Dermis blood vessel endothelial cell (primary cell): ENCODE measurements at regions not wholly inside any gene's neighbourhood (a gene's known extent, or its start where the extent isn't known, plus 50 kb on each side); places are given as distances from the start of the nearest gene placed in this dataset.

Source experiments
- DNase-seq: peaks from one replicate; pipeline ENCODE4 v3.0.0; 2010

DNA sequence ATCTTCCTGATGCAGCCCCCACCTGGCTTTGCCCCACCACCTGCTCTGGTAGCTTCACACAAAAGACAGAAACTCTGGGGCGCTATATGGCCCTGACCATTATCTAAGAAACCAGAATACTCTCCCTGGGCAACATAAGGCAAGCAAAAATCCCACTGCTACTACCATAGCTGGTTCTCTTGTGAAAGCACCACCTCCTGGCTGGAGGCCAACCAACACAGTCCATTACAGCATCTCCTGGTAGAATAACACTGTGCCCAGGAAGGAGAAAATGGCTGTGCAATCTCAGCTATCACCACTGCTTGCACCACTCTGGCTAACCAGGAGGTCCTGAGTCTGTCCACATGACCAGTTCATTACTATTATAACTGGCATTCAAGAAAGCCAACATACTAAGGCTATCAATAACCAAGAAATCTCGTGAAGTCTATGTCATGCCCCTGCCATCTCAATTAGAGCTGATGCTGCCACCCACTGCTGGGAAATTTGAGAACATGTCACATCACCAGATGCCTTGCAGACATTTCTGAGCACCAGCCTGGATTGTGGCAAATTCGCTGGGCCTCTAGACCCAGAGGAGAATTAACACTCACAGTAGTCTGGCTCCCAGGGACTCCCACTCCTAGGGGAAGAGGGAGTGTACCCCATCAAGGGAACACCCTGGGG is 1114.8 kb downstream of the ROBO2 start:
- DNase-seq, result no peak

DNA sequence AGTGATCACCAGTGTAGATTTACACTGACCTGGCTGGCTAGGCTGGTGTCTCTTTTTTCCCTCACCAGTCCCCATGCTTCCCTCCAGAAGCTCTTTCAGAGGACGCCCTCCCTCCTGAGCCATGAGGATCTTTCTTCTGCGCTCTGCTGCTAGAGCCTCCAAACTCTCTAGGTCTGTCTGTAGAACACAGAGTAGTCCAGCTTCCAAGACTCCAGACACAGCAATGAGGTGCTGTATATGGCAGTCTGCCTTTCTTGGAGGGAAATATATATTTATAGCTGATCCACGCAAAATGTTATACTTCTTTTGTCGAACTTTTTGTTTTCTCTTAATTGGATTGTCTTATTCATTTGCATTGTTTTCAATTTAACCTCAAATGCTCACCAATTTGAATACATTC is 1121.8 kb downstream of the ROBO2 start:
- DNase-seq, result no peak

DNA sequence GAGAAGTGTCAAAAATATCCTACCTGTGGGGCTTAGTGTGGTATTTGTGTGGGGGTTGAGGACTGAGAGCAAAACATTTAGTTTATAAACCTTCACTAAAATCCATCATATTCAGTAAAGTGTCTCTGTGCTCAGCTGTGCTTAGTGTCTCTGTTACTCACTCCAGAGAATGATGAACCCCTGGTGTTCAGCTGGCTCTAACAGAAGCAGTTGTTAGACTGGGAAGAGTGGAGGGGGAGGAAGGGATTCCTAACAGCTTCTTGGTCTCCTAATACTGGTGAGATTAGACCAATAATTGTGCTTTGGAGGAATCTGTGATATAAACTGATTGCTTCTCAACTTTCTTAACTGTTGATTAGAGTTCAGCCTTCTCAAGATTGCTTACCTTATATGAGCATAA is 1123.5 kb downstream of the ROBO2 start:
- DNase-seq, result no peak

DNA sequence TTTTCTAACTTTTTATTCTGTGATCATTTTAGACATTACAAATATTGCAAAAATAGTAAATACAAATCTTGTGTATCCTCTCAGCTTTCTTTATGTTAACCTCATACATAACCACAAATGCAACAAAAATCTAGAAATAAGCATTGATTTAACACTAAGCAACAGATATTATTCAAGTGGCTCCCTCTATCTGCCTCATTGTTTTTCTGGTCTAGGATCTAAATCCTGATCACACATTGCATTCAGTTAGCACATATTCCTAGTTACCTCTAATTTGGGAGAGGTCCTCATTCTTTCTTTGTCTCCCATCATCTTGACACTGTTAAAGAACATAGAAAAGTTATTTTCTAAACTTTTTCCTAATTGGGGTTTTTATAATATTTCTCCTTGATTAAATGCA is 1126.0 kb downstream of the ROBO2 start:
- DNase-seq, result peak; percentile 34

DNA sequence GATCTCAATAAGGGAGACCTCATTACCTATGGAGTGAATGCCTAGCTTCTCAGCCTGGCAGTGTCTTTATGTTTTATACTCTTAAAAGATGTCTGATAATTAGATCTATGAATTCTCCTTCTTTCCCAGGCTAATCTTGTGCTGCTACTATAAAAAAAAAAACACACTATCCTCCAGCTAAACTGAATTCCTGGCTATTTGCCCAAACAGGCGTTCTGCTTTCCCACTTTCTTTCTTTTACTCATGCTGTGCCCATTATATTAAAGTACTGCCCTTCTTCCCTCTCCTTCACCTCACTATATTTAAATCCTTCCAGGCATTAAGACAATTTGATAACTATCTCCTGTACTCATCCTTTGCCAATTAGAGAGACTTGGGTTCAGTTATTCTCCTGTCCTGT is 1134.9 kb downstream of the ROBO2 start:
- DNase-seq, result no peak

DNA sequence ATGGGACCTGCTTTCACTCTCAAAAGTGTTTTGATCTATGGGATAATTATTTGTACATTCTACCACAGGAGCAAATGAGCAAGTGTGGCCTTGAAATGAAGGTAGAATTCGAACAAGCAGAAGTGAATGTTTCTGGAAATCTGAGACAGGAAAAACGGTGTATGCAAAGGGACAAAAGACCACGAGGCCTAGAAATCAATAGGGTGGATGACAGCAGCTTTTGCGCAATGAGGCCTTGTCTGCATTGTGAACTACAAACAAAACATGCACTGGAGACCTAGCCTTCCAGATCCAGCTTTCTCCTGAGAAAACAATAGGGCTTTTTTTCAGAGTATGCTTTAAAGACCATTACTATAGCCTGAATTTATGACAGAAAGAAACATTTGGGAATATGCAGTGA is 1137.0 kb downstream of the ROBO2 start:
- no peak for DNase-seq

DNA sequence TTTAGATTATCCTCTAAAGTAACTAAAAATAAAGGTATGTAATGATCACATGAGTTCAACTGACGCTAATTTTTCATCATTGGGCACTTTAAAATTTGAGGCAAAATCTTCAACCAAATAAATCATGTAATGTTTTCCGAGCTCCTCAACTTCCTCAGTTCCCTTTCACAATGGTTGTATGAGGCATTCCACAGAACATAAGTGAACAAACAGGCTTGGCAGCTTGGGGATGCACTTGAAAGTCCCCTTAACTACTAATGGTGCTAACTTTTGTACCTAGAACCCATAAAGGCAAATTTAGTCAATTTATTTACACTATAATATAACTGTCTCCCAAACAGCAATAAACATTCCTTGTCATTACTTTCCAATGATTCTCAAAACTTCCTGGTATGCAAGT is 1137.9 kb downstream of the ROBO2 start:
- no peak for DNase-seq

DNA sequence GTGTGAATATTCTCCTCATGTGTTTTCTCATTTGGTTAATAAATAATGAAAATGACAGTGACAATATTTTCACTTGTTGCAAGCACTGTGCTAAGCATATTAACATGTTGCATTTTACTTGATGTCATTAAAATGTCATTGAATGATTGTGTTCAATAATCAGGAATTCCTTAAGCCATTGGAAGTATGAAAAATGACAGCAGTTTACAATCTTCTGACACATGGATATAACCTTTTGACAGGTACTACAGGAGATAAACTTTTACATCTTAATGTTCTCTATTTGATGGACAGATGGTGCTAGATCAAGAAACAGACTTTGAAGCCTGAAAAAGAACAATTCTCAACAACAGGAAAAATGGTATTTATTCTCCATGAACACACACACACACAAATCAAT is 1138.3 kb downstream of the ROBO2 start:
- no peak for DNase-seq

DNA sequence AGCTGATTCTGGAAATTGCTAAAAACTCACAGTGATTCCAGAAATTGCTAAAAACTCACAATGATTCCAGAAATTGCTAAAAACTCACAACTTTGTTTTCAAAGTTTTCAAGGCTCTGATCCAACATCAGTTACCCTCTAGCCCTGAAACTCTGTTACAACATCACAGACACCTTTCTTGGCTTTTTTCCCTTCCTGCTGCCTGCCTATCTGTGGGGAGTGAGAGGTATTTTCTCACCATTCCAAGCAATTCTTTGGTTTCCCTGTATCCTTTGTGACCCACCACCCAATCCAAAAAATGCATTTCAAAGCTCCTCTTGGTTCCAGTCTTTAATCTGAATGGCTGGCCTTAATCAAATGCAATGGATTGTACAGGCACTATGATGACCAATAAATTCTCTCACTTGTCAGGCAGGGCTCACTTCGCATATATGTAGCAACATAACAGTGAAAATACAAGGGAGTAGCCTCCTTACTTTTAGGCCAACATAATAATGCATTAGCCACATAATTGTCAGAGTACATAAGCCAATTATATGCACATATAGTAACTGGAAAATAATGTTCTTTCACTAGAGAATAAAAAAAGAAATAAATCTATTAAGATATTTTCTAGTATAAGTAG is 1139.0 kb downstream of the ROBO2 start:
- no peak for DNase-seq

DNA sequence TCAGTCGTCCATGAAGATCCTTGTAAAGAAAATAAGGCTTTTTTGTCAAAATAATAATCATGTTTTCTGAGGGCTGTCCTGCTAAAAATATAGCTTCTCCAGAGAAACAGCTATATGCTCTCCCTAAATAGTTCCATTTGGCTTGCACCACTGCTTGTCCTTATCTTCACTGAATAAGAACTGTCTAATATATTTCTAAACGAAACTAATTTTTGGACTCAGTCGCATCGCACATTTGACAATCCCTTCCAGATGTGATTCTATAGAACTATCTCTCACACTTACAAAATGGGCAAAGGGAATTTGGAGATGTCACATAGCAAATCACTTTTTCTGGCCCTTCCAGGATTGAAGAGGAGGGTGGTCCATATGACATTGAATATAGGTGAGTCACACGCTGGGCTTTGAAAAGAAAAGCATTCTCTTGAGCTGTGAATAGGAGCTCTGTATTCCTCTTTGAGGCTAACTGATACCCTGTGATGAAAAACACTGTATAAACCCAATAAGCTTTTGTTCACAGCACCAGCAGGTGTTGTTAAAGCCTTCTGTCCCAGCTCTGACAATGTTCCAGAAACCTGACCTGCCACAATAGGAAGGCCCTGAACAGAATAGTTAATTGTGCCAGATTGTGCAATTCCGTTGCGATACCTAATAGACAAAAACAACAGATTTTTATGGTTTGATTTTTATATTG is 1144.2 kb downstream of the ROBO2 start:
- no peak for DNase-seq

DNA sequence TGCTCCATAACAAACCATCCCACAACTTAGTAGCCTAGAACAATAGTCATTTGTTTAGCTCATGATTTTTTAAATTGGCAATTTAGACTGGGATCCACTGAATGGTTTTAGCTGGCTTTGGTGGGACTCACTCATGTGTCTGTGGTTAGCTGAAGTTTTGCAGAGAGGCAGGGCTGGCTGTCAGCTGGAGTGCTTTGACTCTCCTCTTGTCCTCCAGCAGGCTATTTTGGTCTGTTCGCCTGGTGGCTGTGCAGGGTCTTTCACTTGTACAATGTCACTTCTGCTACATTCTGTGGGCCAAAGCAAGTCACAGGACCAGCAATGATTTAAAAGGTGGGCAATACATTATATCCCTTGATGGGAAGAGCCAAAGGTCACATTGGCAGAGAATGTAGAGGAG is 1146.5 kb downstream of the ROBO2 start:
- no peak for DNase-seq

DNA sequence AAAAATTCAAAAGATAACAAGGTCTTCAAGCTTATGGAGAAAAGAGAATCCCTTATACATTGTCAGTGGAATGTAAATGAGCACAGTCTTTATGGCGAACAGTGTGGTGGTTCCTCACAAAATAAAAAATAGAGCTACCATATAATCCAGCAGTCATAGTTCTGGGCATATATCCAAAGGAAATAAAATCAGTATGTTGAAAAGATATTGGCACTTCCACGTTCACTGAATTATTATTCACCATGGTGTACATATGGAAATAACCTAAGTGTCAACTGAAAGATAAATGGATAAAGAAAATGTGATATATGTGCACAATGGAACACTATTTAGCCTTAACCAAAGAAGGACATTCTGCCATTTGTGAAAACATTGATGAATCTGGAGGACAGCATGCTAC is 1161.2 kb downstream of the ROBO2 start:
- peak; percentile 21 for DNase-seq

DNA sequence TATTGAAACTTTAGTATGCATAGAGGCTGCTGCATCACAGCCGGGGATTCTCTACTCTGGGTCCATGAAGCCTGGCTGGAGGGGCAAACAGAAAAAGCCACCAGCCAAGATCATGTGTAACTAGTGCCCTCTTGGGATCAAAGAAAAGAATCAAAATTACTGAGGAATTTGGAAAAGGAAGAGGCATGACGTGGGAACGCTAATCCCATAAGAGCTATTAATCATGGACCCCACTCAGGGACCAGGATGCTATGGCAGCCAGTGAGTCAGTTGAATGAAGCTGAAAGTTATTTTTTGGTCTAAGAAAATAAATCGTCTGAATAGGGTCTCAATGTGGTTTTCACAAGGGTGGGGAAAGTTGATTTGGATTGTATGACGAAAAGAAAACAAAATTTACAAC is 1165.1 kb downstream of the ROBO2 start:
- peak; percentile 79 for DNase-seq

DNA sequence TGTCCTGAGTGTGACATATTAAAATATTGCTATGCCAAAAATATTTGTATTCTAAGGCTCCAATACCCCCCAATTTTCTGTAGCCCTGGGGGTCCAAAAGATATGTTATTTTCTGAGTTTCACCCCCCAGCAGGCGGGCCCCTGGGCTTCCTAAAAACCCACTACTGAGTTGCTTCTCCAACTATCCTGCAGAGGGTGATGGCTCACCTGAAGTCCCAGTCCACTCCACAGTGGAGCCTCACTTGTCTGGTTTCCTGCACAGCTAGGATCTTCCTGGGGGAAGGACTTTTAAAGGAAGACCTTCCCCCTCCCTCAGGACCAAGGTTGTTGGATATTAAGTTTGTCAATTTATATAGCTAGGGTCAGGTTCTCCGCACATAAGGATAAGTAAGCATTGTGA is 1181.4 kb downstream of the ROBO2 start:
- no peak for DNase-seq

DNA sequence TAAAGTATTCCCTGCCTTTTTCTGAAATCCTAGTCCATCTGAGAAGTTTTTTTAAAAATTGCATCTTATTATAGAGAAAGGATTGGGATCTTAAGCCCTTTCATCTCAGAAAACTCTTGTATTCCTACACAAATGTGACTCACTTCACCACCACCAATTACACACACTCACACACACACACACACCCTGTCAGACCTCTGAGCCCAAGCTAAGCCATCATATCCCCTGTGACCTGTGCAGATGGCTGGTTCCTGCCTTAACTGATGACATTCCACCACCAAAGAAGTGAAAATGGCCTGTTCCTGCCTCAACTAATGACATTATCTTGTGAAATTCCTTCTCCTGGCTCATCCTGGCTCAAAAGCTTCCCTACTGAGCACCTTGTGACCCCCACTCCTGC is 1181.9 kb downstream of the ROBO2 start:
- DNase-seq, result no peak

DNA sequence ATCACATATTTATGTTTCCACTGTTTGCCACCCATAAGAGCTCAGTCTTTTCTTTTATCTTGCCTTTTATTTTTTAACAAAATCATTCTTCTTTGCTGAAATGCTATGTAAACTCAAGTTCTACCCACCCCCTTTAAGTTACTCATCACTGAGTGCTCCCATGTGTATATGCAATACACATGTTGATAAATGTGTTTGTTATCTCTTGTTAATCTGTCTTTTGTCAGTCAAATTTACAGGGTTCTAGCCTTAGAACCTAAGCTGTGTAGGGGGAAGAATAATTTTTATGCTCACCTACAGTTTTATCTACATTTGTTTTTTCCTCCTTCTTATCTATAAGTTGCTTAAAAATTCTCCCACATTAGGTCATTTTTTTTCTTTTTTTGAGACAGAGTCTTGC is 1195.9 kb downstream of the ROBO2 start:
- no peak for DNase-seq

DNA sequence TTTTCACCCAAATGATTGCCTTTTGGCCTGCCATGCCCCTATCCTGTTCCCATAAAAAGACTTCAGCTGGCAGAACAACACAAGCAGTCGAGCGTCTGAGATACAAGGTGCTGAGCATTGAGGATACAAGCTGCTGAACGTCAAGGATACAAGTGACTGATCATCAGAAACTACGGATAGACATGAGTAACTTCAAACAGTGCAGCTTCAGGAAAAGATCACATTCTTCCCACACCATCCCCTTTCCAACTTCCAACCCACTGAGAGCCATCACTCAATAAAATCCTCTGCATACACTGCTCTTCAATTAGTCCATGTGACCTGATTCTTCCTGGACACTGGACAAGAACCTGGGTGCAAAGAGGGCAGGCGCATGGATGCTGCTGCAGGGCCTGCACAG is 1198.9 kb downstream of the ROBO2 start:
- DNase-seq, result no peak

DNA sequence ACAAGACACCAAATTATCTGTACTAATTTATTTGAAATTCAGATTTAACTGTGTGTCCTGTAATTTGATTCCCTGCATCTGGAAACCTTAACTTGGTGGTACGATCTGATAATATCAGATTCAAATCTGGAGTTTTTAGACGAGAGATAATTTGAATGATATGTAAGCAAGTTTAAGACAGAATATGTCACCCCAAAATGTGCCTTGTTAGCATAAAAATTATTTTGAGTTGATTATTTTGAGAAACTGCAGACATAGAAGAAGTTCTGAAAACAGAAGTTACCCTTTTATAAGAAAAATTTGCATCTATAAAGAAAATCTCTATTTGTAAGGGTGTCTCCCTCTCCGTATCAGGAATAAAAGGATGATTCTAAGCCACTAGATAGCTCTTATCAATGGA is 1202.8 kb downstream of the ROBO2 start:
- no peak for DNase-seq

DNA sequence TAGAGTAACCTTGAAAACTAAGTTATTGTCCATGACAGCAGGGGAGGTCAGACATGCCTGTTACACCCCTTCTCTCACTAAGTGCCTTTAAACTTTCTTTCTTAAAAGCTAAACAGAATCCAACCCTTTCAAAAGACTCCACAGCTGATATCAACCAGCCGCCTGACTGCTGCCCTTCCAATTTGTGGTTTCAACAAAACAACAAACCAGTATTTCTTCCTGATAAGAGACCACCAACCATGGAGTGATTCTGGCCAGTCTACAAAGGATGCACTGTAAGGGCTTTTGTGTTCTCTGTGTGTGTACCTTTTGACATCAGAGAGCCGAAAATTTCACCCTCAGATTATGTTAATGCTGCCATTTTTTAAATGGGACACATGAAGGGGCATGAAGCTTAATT is 1204.2 kb downstream of the ROBO2 start:
- no peak for DNase-seq

DNA sequence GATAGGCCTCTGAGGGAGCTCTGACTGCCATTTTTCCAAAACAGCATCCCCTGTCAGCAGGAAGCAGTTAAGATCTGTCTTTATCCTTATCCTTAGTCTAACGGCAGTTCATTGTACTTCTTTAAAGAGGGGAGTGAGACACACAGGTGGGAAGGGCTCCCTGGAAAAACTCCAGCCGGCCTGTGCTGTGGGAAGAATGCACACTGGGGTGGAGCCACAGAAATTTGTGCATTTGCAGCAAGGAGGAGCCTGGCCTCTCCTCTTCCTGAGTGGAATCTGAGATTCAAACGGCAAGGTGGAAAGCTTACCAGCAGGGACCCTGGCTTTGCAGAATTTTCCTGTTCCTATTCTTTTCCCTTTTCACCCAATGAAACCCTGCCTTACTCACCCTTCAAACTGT is 1209.4 kb downstream of the ROBO2 start:
- no peak for DNase-seq

DNA sequence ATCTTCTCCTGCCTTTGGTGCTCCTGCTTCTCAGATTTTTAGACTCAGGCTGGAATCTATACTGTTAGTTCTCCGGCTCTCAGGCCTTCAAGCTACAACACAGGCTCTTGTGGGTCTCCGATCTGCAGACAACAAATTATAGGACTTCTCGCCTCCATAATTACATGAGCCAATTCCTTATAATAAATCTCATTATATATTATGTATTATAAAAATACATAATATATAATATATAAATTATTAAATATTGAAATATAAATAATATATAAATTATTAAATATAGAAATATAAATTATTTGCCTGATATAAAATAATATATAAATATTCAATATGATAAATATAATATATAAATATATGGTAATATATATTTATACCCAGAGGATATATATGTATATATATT is 1214.0 kb downstream of the ROBO2 start:
- DNase-seq, result no peak

DNA sequence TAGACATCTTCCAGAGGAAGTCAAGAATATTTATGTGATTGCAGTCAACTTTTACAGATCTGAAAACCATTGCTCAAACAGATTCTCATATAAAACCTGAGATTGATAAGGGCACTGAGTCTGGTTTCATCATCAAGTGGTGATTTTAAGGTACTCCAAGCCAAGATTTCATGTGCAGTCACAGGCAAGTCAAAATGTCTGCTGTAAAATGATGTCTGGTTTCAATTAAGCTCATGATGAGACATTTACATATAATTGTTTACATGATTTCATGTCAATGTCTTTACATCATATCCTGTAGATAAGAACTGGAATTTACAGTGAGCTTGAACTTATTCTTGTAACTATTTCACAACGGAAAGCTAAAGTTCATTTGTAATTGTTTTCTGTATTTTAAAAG is 1215.5 kb downstream of the ROBO2 start:
- no peak for DNase-seq

DNA sequence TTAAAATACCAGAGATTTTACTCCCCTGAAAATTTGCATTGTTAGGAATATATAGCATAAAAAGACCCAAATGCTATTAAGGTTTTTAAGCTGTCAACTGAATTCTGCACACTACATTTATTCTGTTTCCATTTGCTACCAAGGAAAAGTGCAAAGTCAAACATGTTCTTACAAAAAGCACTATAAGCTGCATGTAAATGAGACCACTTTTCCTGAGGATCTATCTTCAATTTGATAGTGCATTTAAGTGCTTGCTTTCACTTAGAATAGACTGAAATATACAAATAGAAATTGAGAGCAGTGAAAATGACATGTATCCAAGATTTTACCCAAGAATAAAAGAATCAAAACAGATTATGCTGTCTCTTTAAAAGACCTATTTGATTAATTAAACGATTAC is 1216.2 kb downstream of the ROBO2 start:
- DNase-seq, result no peak

DNA sequence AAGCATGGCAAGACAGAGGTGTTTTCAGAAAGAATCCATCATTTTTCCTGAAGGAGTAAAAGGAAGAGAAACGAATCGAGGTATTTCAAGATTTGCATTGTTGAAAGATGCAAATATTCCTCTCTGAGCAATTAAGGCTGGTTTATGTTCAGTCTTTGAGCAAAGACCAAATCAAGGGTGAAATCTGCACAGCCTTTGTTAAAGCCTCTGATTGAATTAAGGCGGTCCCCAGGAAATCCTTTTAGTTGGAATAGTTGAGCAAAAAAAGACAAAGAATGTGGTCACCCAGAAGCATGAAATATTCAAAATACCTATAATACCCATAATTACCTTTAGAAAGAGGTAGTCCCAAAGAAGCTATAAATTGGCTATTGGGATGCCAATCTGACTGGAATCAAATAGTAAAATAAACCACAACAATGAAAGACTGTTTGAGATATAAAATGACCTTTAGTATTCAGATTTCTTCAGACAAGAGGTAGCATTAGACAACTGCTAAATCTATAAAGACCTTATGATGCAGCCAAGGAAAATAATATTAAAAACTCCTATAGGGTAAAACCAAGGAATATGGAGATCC is 1218.1 kb downstream of the ROBO2 start:
- no peak for DNase-seq
